K562 (cell line): ENCODE measurements at regions not wholly inside any gene's neighbourhood (a gene's known extent, or its start where the extent isn't known, plus 50 kb on each side); places are given as distances from the start of the nearest gene placed in this dataset.

Experiments
- ATAC-seq: fragments of 200-7000 bp; cut with Tn5 transposase; 3 replicates; pipeline ENCODE4 v1.9.1; 2020; ENCODE audit warnings: moderate library complexity
- BruUV-seq: library from RNA; stranded (reverse); fragments of 400-500 nt; replicated peaks from 2 replicates; lab custom pipeline; 2021; lab: Mats Ljungman, UMichigan
- CTCF ChIA-PET: fragments of 300-600 bp; formaldehyde crosslinking; extraction: SDS; loops from one replicate; lab custom pipeline; 2021; ENCODE audit warnings: low intra/inter-chr PET ratio; lab: Yijun Ruan, JAX
- POLR2A ChIA-PET: fragments of 300-600, 350-650 bp; sonication (Branson Sonifier 250); formaldehyde crosslinking; extraction: SDS; loops from one replicate; lab custom pipeline; 2021; ENCODE audit warnings: antibody characterized with exemption, inconsistent platforms; lab: Yijun Ruan, JAX
- DNase-seq, 4 experiments: peaks; one replicate each; pipeline versions ENCODE4 v3.0.0 to v3.0.0-alpha.2; 2011 to 2018; ENCODE audit warnings: low spot score in 3 of 4, mixed read lengths in 3 of 4; ENCODE audit errors: extremely low read depth in 1 of 4
- FAIRE-seq: peaks from 2 replicates; lab custom pipeline; 2011; peaks lifted over from hg19 to GRCh38; lab: Jason Lieb, UNC
- H2AFZ ChIP-seq: 2 replicates; pipeline ENCODE4 v1.6.0; 2011; ENCODE audit warnings: low read depth, low read length, control low read depth, inconsistent platforms
- H3K27ac ChIP-seq: fragments of 200-600 bp; 3 replicates; pipeline ENCODE4 v1.8.0; 2011; ENCODE audit warnings: low read depth, mild to moderate bottlenecking, control low read depth, inconsistent platforms, low read length, moderate library complexity, mixed read lengths; ENCODE audit errors: extremely low read depth
- H3K27me3 ChIP-seq, 2 experiments: fragments of 300-600 bp in 1 of 2; 2 replicates in 1 of 2; 3 replicates in 1 of 2; pipeline versions ENCODE4 v1.6.0 to v1.8.0; 2011; ENCODE audit warnings: inconsistent platforms in 2 of 2, low read length in 2 of 2, mild to moderate bottlenecking in 1 of 2, mixed read lengths in 1 of 2, moderate library complexity in 1 of 2; ENCODE audit not compliant: control insufficient read depth in 2 of 2, insufficient read depth in 2 of 2
- H3K36me3 ChIP-seq: fragments of 300-600 bp; 3 replicates; pipeline ENCODE4 v1.8.0; 2011; ENCODE audit warnings: mild to moderate bottlenecking, low read length, inconsistent platforms; ENCODE audit not compliant: control insufficient read depth, insufficient read depth
- H3K4me1 ChIP-seq, 2 experiments: fragments of 200-600 bp in 1 of 2; replicated peaks in 1 of 2; 2 replicates in 1 of 2; 3 replicates in 1 of 2; pipeline versions ENCODE4 v1.5.1 to v1.8.0; 2011; ENCODE audit warnings: inconsistent platforms in 2 of 2, low read length in 2 of 2, mild to moderate bottlenecking in 1 of 2, mixed read lengths in 1 of 2, moderate library complexity in 1 of 2; ENCODE audit not compliant: control insufficient read depth in 2 of 2, insufficient read depth in 2 of 2
- H3K4me2 ChIP-seq: 2 replicates; pipeline ENCODE4 v1.6.1; 2011; ENCODE audit warnings: low read length, control low read depth, inconsistent platforms, mixed read lengths; ENCODE audit not compliant: insufficient read depth
- H3K4me3 ChIP-seq: fragments of 200-600 bp; sonication (generic), shearing (Covaris generic); 2 replicates; pipeline ENCODE4 v1.5.1; 2016; ENCODE audit warnings: control low read depth, inconsistent platforms
- H3K79me2 ChIP-seq: fragments of 200-600 bp; 3 replicates; pipeline ENCODE4 v1.8.0; 2011; ENCODE audit warnings: low read length, inconsistent platforms; ENCODE audit not compliant: control insufficient read depth, insufficient read depth
- H3K9ac ChIP-seq, 2 experiments: 2 replicates each; pipeline versions ENCODE4 v1.6.0 to v1.6.1; 2011; ENCODE audit warnings: low read depth in 2 of 2, low read length in 2 of 2, control low read depth in 1 of 2, inconsistent platforms in 1 of 2, mild to moderate bottlenecking in 1 of 2, mixed read lengths in 1 of 2; ENCODE audit not compliant: insufficient read depth in 1 of 2
- H3K9me1 ChIP-seq: one replicate; pipeline ENCODE4 v1.6.0; 2011; ENCODE audit warnings: inconsistent platforms, mild to moderate bottlenecking, low read length, moderate library complexity; ENCODE audit not compliant: control insufficient read depth, insufficient read depth
- H3K9me3 ChIP-seq: replicated peaks from 2 replicates; pipeline ENCODE4 v1.5.1; 2011; ENCODE audit warnings: low read depth, low read length, inconsistent platforms; ENCODE audit not compliant: control insufficient read depth, insufficient read depth
- H4K20me1 ChIP-seq: replicated peaks from 2 replicates; pipeline ENCODE4 v1.6.1; 2011; ENCODE audit warnings: low read length, inconsistent platforms, mixed read lengths; ENCODE audit not compliant: control insufficient read depth, insufficient read depth
- ARID3B ChIP-seq: fragments of 250-450 bp; sonication (Bioruptor Pico); IDR thresholded peaks from 2 replicates; pipeline ENCODE4 v1.4.0; 2020; ENCODE audit warnings: borderline replicate concordance
- DPF2 ChIP-seq: fragments of 450-650 bp; IDR thresholded peaks from 2 replicates; pipeline ENCODE4 v1.6.1; 2016
- EGR1 ChIP-seq: fragments of 450-650 bp; conservative IDR thresholded peaks from 2 replicates; pipeline ENCODE4 v1.6.1; 2017; ENCODE audit warnings: mild to moderate bottlenecking
- ETV6 ChIP-seq, 3 experiments: fragments of 150-350 bp in 1 of 3; sonication (generic) in 1 of 3; formaldehyde crosslinking in 1 of 3; IDR thresholded peaks; 2 replicates each; pipeline versions ENCODE4 v1.6.1 to v1.8.0; 2014 to 2022; ENCODE audit warnings: borderline replicate concordance in 2 of 3, low read depth in 2 of 3, antibody characterized with exemption in 1 of 3, low read length in 1 of 3, mild to moderate bottlenecking in 1 of 3, missing genetic modification reagents in 1 of 3
- HDGF ChIP-seq: fragments of 450-650 bp; IDR thresholded peaks from 2 replicates; pipeline ENCODE4 v1.6.1; 2016
- HOXB6 ChIP-seq: fragments of 250-450 bp; sonication (Bioruptor Pico); IDR thresholded peaks from 2 replicates; pipeline ENCODE4 v1.5.1; 2022; ENCODE audit warnings: mild to moderate bottlenecking, borderline replicate concordance
- MCM5 ChIP-seq: fragments of 450-650 bp; IDR thresholded peaks from 2 replicates; pipeline ENCODE4 v1.6.1; 2016; ENCODE audit warnings: low read depth
- RBM15 ChIP-seq: fragments of 200-400 bp; formaldehyde crosslinking; IDR thresholded peaks from 2 replicates; pipeline ENCODE4 v1.6.1; 2018; ENCODE audit warnings: mild to moderate bottlenecking, low read length, moderate library complexity; ENCODE audit not compliant: insufficient read depth
- SMARCC2 ChIP-seq: fragments of 450-650 bp; IDR thresholded peaks from 2 replicates; pipeline ENCODE4 v1.6.1; 2017; ENCODE audit warnings: antibody characterized with exemption, moderate library complexity, mild to moderate bottlenecking, low read depth
- ZBTB12 ChIP-seq: fragments of 250-450 bp; sonication (Bioruptor Pico); IDR thresholded peaks from 2 replicates; pipeline ENCODE4 v1.4.0; 2020
- ZNF23 ChIP-seq: fragments of 250-450 bp; sonication (Bioruptor Pico); IDR thresholded peaks from 2 replicates; pipeline ENCODE4 v1.4.0; 2020; ENCODE audit warnings: mild to moderate bottlenecking
- ZNF354B ChIP-seq: fragments of 250-450 bp; sonication (Bioruptor Pico); IDR thresholded peaks from 2 replicates; pipeline ENCODE4 v1.4.0; 2020
- ZNF507 ChIP-seq: conservative IDR thresholded peaks from 2 replicates; pipeline ENCODE4 v1.6.1; 2017; ENCODE audit warnings: missing genetic modification characterization, missing compliant biosample characterization
- WGBS: fragments of 100-300 bp; shearing (Covaris generic); methylation state at CpG from one replicate; pipeline ENCODE4 v1.1.6; 2016; ENCODE audit warnings: low coverage, mixed read lengths; ENCODE audit not compliant: insufficient coverage; ENCODE audit errors: missing lambda C conversion rate; 5-methylcytosine and 5-hydroxymethylcytosine counted together
- in situ Hi-C: fragments of 300-500 bp; cut with MboI; formaldehyde crosslinking; loops from 4 replicates; pipeline ENCODE4 v1.15.0; 2018; ENCODE audit warnings: inconsistent platforms, mixed read lengths
- intact Hi-C: fragments of 100-400 bp; cut with micrococcal nuclease; formaldehyde crosslinking; loops from 2 replicates; pipeline ENCODE4 v1.14.2; 2022

GRCh38 chr3:78204977-78205376 lies 1165.1 kb downstream of the ROBO2 start (continued):
- no peak for TF ChIP-seq SMARCC2
- TF ChIP-seq ARID3B (CRISPR knock-in tag) = no peak

- BruUV-seq = no TSS peak
- no peaks in the 10 kb centered on the region for H4K20me1 ChIP-seq
- ATAC-seq (no peak), FAIRE-seq (no peak), DNase-seq (no peak)
- H3K4me3 ChIP-seq = no peak overlapping the region
- intact Hi-C loops (no loop called here), in situ Hi-C loops (no loop called here)
- H3K27ac ChIP-seq = no peak overlapping the region
- no peaks in the 10 kb centered on the region for H3K9me3 ChIP-seq
- H2AFZ ChIP-seq = no peak overlapping the region
- no peaks in the 10 kb centered on the region for H3K9me1 ChIP-seq
- H3K9ac ChIP-seq = no peak overlapping the region
- POLR2A ChIA-PET = no interaction called here
- H3K79me2 ChIP-seq = no peaks in the 10 kb centered on the region
- H3K36me3 ChIP-seq = no peaks in the 10 kb centered on the region
- CTCF ChIA-PET = no interaction called here
- H3K27me3 ChIP-seq = no peaks in the 10 kb centered on the region
- H3K4me2 ChIP-seq = no peak overlapping the region
- TF ChIP-seq DPF2 = no peak
- TF ChIP-seq ZNF354B (CRISPR knock-in tag) = no peak
- no peak for TF ChIP-seq ETV6 (IDR thresholded peaks at IDR 0.05; ENCODE audit: borderline replicate concordance in 1 of 2, low read depth in 2 of 2, low read length in 1 of 2)
- TF ChIP-seq ETV6 (CRISPR knock-in tag; IDR thresholded peaks at IDR 0.05; ENCODE audit: borderline replicate concordance) = no peak
- no peak for TF ChIP-seq ZNF23 (CRISPR knock-in tag)
- no peak for TF ChIP-seq MCM5
- no peak for TF ChIP-seq ZNF507 (tag)
- no peak for TF ChIP-seq RBM15
- TF ChIP-seq EGR1 = no peak
- TF ChIP-seq HOXB6 (CRISPR knock-in tag) = no peak
- no peak for TF ChIP-seq HDGF
- TF ChIP-seq ZBTB12 (CRISPR knock-in tag) = no peak
- TF ChIP-seq, all 486 proteins: peak for 0
- WGBS = 0% methylated on average over 2 of the region's 2 CpGs
- H3K4me1 ChIP-seq = no peaks in the 10 kb centered on the region
These were observed 1181.4 kb downstream of the ROBO2 start for GRCh38 chr3:78221300-78221699.
